Thyroid gland (tissue), 4 donors: ENCODE measurements at regions not wholly inside any gene's neighbourhood (a gene's known extent, or its start where the extent isn't known, plus 50 kb on each side); places are given as distances from the start of the nearest gene placed in this dataset.

Experiments
- POLR2A ChIP-seq, 2 donors: fragments of 450-650 bp; IDR thresholded peaks; one replicate each; pipeline ENCODE4 v1.6.1; 2017; ENCODE audit warnings: antibody characterized with exemption in 2 of 2, mild to moderate bottlenecking in 2 of 2, moderate library complexity in 1 of 2
- TF ChIP-seq, protein P1 (sequence below), 6 experiments: fragments of 200-600 bp in 3 of 6; fragments of 450-650 bp in 3 of 6; sonication (generic) in 3 of 6; IDR thresholded peaks; one replicate each; pipeline ENCODE4 v1.5.1; 2016 to 2019; ENCODE audit warnings: antibody characterized with exemption in 6 of 6, mild to moderate bottlenecking in 2 of 6, inconsistent platforms in 1 of 6, moderate library complexity in 1 of 6

DNA sequence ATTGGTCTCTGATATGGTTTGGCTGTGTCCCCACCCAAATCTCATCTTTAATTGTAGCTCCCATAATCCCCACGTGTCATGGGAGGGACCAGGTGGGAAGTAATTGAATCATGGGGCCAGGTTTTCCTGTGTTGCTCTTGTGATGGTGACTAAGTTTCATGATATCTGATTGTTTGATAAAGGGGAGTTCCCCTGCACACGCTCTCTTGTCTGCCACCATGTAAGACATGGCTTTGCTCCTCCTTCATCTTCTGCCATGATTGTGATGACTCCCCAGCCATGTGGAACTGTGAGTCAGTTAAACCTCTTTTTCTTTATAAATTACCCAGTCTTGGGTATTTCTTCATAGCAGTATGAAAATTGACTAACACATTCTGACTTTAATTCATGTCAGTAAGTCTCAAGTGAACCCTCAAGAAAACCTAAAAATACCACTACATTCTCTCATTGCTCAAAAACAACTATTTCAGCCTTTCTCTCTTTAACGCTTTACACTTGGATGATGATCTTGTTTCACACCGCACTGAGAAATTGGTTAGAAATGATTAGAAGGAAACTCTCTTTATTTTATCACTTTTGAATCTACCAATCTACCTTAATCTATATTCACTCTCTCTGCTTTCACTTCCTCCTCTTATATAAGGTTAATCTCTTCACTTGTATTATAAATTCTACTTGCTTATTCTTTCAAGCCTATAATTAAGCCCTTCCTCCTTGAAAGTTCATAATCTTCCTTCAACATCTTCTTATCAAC lies 110.1 kb downstream of the GALR1 start:
- no peak for TF ChIP-seq POLR2A (IDR thresholded peaks at IDR 0.05)
- TF ChIP-seq, protein P1, sequence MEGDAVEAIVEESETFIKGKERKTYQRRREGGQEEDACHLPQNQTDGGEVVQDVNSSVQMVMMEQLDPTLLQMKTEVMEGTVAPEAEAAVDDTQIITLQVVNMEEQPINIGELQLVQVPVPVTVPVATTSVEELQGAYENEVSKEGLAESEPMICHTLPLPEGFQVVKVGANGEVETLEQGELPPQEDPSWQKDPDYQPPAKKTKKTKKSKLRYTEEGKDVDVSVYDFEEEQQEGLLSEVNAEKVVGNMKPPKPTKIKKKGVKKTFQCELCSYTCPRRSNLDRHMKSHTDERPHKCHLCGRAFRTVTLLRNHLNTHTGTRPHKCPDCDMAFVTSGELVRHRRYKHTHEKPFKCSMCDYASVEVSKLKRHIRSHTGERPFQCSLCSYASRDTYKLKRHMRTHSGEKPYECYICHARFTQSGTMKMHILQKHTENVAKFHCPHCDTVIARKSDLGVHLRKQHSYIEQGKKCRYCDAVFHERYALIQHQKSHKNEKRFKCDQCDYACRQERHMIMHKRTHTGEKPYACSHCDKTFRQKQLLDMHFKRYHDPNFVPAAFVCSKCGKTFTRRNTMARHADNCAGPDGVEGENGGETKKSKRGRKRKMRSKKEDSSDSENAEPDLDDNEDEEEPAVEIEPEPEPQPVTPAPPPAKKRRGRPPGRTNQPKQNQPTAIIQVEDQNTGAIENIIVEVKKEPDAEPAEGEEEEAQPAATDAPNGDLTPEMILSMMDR (IDR thresholded peaks at IDR 0.05) = no peak
